ENCODE measurements at regions not wholly inside any gene's neighbourhood (a gene's known extent, or its start where the extent isn't known, plus 50 kb on each side); places are given as distances from the start of the nearest gene placed in this dataset.

DNA sequence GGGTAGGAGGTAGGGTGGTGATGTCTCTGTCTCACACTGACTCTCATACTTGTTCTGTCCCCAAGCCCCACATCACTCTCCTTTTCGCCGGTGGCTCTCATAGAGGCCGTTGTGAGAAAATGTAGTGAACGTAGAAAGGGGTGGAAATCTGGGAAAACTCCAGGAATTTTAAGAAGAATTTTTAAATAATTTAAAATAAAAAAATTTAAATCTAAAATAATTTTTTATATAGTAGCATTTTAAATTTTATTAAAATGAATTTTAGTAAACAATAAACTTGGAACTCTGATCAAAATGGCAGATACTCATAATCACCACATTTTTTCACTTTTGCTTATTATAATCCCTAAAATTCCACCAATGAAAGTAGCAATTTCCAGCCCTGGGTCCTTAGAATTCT is 473.6 kb upstream of the ZFHX3 start:
- DNase-seq (ENCODE audit: low read depth, low spot score) (no peak), ATAC-seq (no peak)
- no peak overlapping the region for H3K27ac ChIP-seq (ENCODE audit: low read length)
- no TSS peak for BruUV-seq (replicated peaks)
- H3K4me1 ChIP-seq (ENCODE audit: control insufficient read depth, insufficient read depth, low read length), result no peaks in the 10 kb centered on the region
- in situ Hi-C loops (cut with HindIII; ENCODE audit: low pct_unique_long_range_greater_than_20kb, low sequenced_read_pairs) (no loop called here), intact Hi-C loops (cut with micrococcal nuclease; ENCODE audit: unreplicated experiment) (no loop called here)
- no peak for TF ChIP-seq SIN3A (IDR thresholded peaks at IDR 0.05; ENCODE audit: borderline replicate concordance, insufficient read depth, low read depth, low read length)
- TF ChIP-seq POLR2AphosphoS5 (IDR thresholded peaks at IDR 0.05; ENCODE audit: low read depth, low read length), result no peak
- TF ChIP-seq, protein P1, sequence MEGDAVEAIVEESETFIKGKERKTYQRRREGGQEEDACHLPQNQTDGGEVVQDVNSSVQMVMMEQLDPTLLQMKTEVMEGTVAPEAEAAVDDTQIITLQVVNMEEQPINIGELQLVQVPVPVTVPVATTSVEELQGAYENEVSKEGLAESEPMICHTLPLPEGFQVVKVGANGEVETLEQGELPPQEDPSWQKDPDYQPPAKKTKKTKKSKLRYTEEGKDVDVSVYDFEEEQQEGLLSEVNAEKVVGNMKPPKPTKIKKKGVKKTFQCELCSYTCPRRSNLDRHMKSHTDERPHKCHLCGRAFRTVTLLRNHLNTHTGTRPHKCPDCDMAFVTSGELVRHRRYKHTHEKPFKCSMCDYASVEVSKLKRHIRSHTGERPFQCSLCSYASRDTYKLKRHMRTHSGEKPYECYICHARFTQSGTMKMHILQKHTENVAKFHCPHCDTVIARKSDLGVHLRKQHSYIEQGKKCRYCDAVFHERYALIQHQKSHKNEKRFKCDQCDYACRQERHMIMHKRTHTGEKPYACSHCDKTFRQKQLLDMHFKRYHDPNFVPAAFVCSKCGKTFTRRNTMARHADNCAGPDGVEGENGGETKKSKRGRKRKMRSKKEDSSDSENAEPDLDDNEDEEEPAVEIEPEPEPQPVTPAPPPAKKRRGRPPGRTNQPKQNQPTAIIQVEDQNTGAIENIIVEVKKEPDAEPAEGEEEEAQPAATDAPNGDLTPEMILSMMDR (IDR thresholded peaks at IDR 0.05), result no peak
- TF ChIP-seq TCF7L2 (IDR thresholded peaks at IDR 0.05; ENCODE audit: low read depth, low read length), result no peak
- TF ChIP-seq, protein P2, sequence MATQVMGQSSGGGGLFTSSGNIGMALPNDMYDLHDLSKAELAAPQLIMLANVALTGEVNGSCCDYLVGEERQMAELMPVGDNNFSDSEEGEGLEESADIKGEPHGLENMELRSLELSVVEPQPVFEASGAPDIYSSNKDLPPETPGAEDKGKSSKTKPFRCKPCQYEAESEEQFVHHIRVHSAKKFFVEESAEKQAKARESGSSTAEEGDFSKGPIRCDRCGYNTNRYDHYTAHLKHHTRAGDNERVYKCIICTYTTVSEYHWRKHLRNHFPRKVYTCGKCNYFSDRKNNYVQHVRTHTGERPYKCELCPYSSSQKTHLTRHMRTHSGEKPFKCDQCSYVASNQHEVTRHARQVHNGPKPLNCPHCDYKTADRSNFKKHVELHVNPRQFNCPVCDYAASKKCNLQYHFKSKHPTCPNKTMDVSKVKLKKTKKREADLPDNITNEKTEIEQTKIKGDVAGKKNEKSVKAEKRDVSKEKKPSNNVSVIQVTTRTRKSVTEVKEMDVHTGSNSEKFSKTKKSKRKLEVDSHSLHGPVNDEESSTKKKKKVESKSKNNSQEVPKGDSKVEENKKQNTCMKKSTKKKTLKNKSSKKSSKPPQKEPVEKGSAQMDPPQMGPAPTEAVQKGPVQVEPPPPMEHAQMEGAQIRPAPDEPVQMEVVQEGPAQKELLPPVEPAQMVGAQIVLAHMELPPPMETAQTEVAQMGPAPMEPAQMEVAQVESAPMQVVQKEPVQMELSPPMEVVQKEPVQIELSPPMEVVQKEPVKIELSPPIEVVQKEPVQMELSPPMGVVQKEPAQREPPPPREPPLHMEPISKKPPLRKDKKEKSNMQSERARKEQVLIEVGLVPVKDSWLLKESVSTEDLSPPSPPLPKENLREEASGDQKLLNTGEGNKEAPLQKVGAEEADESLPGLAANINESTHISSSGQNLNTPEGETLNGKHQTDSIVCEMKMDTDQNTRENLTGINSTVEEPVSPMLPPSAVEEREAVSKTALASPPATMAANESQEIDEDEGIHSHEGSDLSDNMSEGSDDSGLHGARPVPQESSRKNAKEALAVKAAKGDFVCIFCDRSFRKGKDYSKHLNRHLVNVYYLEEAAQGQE (IDR thresholded peaks at IDR 0.05; ENCODE audit: insufficient read depth in 1 of 2, low read depth in 2 of 2, low read length in 1 of 2), result no peak
- no peaks in the 10 kb centered on the region for H3K27me3 ChIP-seq (ENCODE audit: control insufficient read depth, insufficient read depth, low read length)
- POLR2A ChIA-PET, result no interaction called here
- CTCF ChIA-PET, result no interaction called here
- H3K36me3 ChIP-seq (ENCODE audit: control insufficient read depth, insufficient read depth, low read length), result no peaks in the 10 kb centered on the region
- H3K4me3 ChIP-seq (ENCODE audit: low read depth in 2 of 2, low read length in 2 of 2), result no peak overlapping the region
- no peaks in the 10 kb centered on the region for H3K9me3 ChIP-seq (ENCODE audit: control insufficient read depth, insufficient read depth, low read depth, low read length)

DNA sequence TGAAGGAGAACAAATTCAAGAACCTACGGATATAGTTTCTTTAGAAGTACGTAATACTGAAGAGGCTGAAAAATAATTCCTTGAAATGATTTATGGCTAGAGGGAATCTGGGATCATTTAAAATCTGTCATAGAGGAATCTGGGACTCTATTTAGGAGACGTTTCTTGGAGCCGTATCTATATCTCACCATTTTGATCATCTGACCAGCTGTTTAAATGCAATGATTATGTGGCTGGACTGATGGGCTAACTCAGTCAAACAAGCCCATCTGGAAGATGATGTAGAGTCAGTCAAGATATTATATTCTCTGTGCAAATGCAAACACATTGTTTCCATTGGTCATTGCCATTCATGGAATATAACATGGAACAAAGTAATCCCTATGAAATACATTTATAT is 467.7 kb upstream of the ZFHX3 start:
- no peak for ATAC-seq
- Histone ChIP-seq H3K4me3 (ENCODE audit: low read depth in 2 of 2, low read length in 2 of 2) (no peak overlapping the region), H3K27ac (ENCODE audit: low read length) (no peak overlapping the region), H3K36me3 (ENCODE audit: control insufficient read depth, insufficient read depth, low read length) (no peaks in the 10 kb centered on the region), H3K4me1 (ENCODE audit: control insufficient read depth, insufficient read depth, low read length) (no peaks in the 10 kb centered on the region), H3K9me3 (ENCODE audit: control insufficient read depth, insufficient read depth, low read depth, low read length) (no peaks in the 10 kb centered on the region), H3K27me3 (ENCODE audit: control insufficient read depth, insufficient read depth, low read length) (no peaks in the 10 kb centered on the region)
- in situ Hi-C loops (cut with HindIII; ENCODE audit: low pct_unique_long_range_greater_than_20kb, low sequenced_read_pairs) (no loop called here), intact Hi-C loops (cut with micrococcal nuclease; ENCODE audit: unreplicated experiment) (no loop called here)
- CTCF ChIA-PET, result no interaction called here
- no peak for TF ChIP-seq SIN3A (IDR thresholded peaks at IDR 0.05; ENCODE audit: borderline replicate concordance, insufficient read depth, low read depth, low read length)
- no peak for TF ChIP-seq TCF7L2 (IDR thresholded peaks at IDR 0.05; ENCODE audit: low read depth, low read length)
- TF ChIP-seq, protein P1 (IDR thresholded peaks at IDR 0.05), result no peak
- TF ChIP-seq POLR2AphosphoS5 (IDR thresholded peaks at IDR 0.05; ENCODE audit: low read depth, low read length), result no peak
- POLR2A ChIA-PET, result no interaction called here
- BruUV-seq (replicated peaks), result no TSS peak
- DNase-seq (ENCODE audit: low read depth, low spot score), result no peak

Measured in Panc1 (cell line).